ENCODE measurements at regions not wholly inside any gene's neighbourhood (a gene's known extent, or its start where the extent isn't known, plus 50 kb on each side); places are given as distances from the start of the nearest gene placed in this dataset.

- WGBS, 2 donors, result 77 to 83% methylated on average over 1 of the region's 1 CpG
- ATAC-seq (ENCODE audit: insufficient read depth, low FRiP score) (no peak), DNase-seq (no peak)
- Histone ChIP-seq H3K9ac (ENCODE audit: insufficient read depth in 1 of 2, low read length in 2 of 2) (no peak overlapping the region), H3K4me1 (ENCODE audit: control insufficient read depth in 5 of 5, insufficient read depth in 5 of 5, low read length in 5 of 5) (peaks cover 0 to 30% (median 8%) of the 10 kb centered on the region in 5 donors), H3K36me3 (ENCODE audit: control insufficient read depth in 4 of 4, insufficient read depth in 4 of 4, low read length in 4 of 4) (no peaks in the 10 kb centered on the region), H3K4me3 (no peak overlapping the region), H3K27ac (ENCODE audit: low read depth in 1 of 2, low read length in 1 of 2) (no peak overlapping the region), H3K9me3 (ENCODE audit: control insufficient read depth in 4 of 4, insufficient read depth in 3 of 4, low read length in 3 of 4) (peaks cover 0 to 1% (median 0%) of the 10 kb centered on the region in 4 donors), H3K27me3 (ENCODE audit: control insufficient read depth in 3 of 3, insufficient read depth in 3 of 3, low read length in 2 of 3) (no peaks in the 10 kb centered on the region)
- TF ChIP-seq, protein P1, sequence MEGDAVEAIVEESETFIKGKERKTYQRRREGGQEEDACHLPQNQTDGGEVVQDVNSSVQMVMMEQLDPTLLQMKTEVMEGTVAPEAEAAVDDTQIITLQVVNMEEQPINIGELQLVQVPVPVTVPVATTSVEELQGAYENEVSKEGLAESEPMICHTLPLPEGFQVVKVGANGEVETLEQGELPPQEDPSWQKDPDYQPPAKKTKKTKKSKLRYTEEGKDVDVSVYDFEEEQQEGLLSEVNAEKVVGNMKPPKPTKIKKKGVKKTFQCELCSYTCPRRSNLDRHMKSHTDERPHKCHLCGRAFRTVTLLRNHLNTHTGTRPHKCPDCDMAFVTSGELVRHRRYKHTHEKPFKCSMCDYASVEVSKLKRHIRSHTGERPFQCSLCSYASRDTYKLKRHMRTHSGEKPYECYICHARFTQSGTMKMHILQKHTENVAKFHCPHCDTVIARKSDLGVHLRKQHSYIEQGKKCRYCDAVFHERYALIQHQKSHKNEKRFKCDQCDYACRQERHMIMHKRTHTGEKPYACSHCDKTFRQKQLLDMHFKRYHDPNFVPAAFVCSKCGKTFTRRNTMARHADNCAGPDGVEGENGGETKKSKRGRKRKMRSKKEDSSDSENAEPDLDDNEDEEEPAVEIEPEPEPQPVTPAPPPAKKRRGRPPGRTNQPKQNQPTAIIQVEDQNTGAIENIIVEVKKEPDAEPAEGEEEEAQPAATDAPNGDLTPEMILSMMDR (IDR thresholded peaks at IDR 0.05; ENCODE audit: control extremely low read depth, extremely low read depth), result no peak
Observed at GRCh38 chrX:69365349-69365748, 138.8 kb upstream of the NALF2 start.

- no peak overlapping the region for H3K4me3 ChIP-seq
- peak; percentile 78 to 82 (median 80) for DNase-seq
- H3K27me3 ChIP-seq (ENCODE audit: control insufficient read depth in 3 of 3, insufficient read depth in 3 of 3, low read length in 2 of 3), result no peaks in the 10 kb centered on the region
- H3K9ac ChIP-seq (ENCODE audit: insufficient read depth in 1 of 2, low read length in 2 of 2), result peak overlapping the region in 1 of 2 donors; percentile 50
- no peaks in the 10 kb centered on the region for H3K36me3 ChIP-seq (ENCODE audit: control insufficient read depth in 4 of 4, insufficient read depth in 4 of 4, low read length in 4 of 4)
- peaks cover 0 to 37% (median 8%) of the 10 kb centered on the region in 5 donors for H3K4me1 ChIP-seq (ENCODE audit: control insufficient read depth in 5 of 5, insufficient read depth in 5 of 5, low read length in 5 of 5)
- WGBS, 2 donors, result 46 to 62% methylated on average over 4 of the region's 4 CpGs
- no peak for ATAC-seq (ENCODE audit: insufficient read depth, low FRiP score)
- TF ChIP-seq, protein P1 (IDR thresholded peaks at IDR 0.05; ENCODE audit: control extremely low read depth, extremely low read depth), result no peak
- H3K27ac ChIP-seq (ENCODE audit: low read depth in 1 of 2, low read length in 1 of 2), result no peak overlapping the region
- peaks cover 0 to 1% (median 0%) of the 10 kb centered on the region in 4 donors for H3K9me3 ChIP-seq (ENCODE audit: control insufficient read depth in 4 of 4, insufficient read depth in 3 of 4, low read length in 3 of 4)
Observed at GRCh38 chrX:69362856-69363255, 141.3 kb upstream of the NALF2 start.

DNA sequence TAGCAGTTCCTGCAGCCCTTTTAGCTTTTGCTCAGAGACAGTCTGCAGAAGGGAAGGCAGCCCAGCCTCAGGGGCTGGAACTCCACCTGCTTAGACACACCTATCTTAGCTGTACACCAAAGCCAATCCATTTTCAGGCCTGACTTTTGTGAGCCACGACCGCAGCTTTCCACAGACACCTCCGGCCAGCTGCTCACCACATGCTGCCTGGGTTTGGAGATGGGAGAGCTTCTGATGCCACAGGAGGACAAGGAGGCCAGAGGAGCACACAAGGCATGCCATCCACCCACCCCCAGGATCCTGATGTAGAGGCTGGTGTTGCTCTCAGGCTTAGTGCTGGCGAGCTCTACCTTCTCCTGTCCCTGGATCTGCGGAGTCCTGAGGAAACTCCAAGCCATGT lies 141.8 kb upstream of the NALF2 start:
- Histone ChIP-seq H3K4me1 (ENCODE audit: control insufficient read depth in 5 of 5, insufficient read depth in 5 of 5, low read length in 5 of 5) (peaks cover 0 to 37% (median 8%) of the 10 kb centered on the region in 5 donors), H3K27ac (ENCODE audit: low read depth in 1 of 2, low read length in 1 of 2) (no peak overlapping the region), H3K9ac (ENCODE audit: insufficient read depth in 1 of 2, low read length in 2 of 2) (peak overlapping the region in 1 of 2 donors; percentile 34), H3K27me3 (ENCODE audit: control insufficient read depth in 3 of 3, insufficient read depth in 3 of 3, low read length in 2 of 3) (peaks cover 0 to 2% (median 0%) of the 10 kb centered on the region in 3 donors), H3K4me3 (no peak overlapping the region), H3K9me3 (ENCODE audit: control insufficient read depth in 4 of 4, insufficient read depth in 3 of 4, low read length in 3 of 4) (peaks cover 0 to 1% (median 0%) of the 10 kb centered on the region in 4 donors), H3K36me3 (ENCODE audit: control insufficient read depth in 4 of 4, insufficient read depth in 4 of 4, low read length in 4 of 4) (no peaks in the 10 kb centered on the region)
- DNase-seq (no peak), ATAC-seq (ENCODE audit: insufficient read depth, low FRiP score) (no peak)
- 71 to 80% methylated on average over 5 of the region's 5 CpGs for WGBS, 2 donors
- TF ChIP-seq, protein P1 (IDR thresholded peaks at IDR 0.05; ENCODE audit: control extremely low read depth, extremely low read depth), result no peak

- Histone ChIP-seq H3K9ac (ENCODE audit: insufficient read depth in 1 of 2, low read length in 2 of 2) (no peak overlapping the region), H3K36me3 (ENCODE audit: control insufficient read depth in 4 of 4, insufficient read depth in 4 of 4, low read length in 4 of 4) (no peaks in the 10 kb centered on the region), H3K4me1 (ENCODE audit: control insufficient read depth in 5 of 5, insufficient read depth in 5 of 5, low read length in 5 of 5) (peaks cover 0 to 37% (median 8%) of the 10 kb centered on the region in 5 donors), H3K27me3 (ENCODE audit: control insufficient read depth in 3 of 3, insufficient read depth in 3 of 3, low read length in 2 of 3) (peaks cover 0 to 4% (median 0%) of the 10 kb centered on the region in 3 donors), H3K4me3 (no peak overlapping the region), H3K9me3 (ENCODE audit: control insufficient read depth in 4 of 4, insufficient read depth in 3 of 4, low read length in 3 of 4) (no peaks in the 10 kb centered on the region), H3K27ac (ENCODE audit: low read depth in 1 of 2, low read length in 1 of 2) (no peak overlapping the region)
- TF ChIP-seq, protein P1 (IDR thresholded peaks at IDR 0.05; ENCODE audit: control extremely low read depth, extremely low read depth), result no peak
- WGBS, 2 donors, result 39 to 50% methylated on average over 5 of the region's 5 CpGs
- no peak for ATAC-seq (ENCODE audit: insufficient read depth, low FRiP score)
- DNase-seq, result peak; percentile 80 to 86 (median 81)
Observed at GRCh38 chrX:69361311-69361845, 142.7 kb upstream of the NALF2 start.

All from lung (tissue), 11 donors.